Testis (tissue), 2 donors: ENCODE measurements at regions not wholly inside any gene's neighbourhood (a gene's known extent, or its start where the extent isn't known, plus 50 kb on each side); places are given as distances from the start of the nearest gene placed in this dataset.

Source experiments
- DNase-seq: peaks from one replicate; pipeline ENCODE4 v3.0.0-alpha.2; 2019
- H3K27ac ChIP-seq, 2 donors: fragments of 200-600 bp; sonication (generic); one replicate each; pipeline ENCODE4 v1.5.1; 2019
- H3K27me3 ChIP-seq: fragments of 200-600 bp; sonication (generic); one replicate; pipeline ENCODE4 v1.5.1; 2019
- H3K36me3 ChIP-seq: fragments of 200-600 bp; sonication (generic); one replicate; pipeline ENCODE4 v1.5.1; 2017; ENCODE audit warnings: low read depth; ENCODE audit errors: missing control alignments
- H3K4me1 ChIP-seq: fragments of 200-600 bp; sonication (generic); one replicate; pipeline ENCODE4 v1.5.1; 2019
- H3K4me3 ChIP-seq, 2 donors: fragments of 200-600 bp; sonication (generic); one replicate each; pipeline ENCODE4 v1.5.1; 2017 to 2019
- H3K9me3 ChIP-seq: fragments of 200-600 bp; sonication (generic); one replicate; pipeline ENCODE4 v1.5.1; 2017
- POLR2A ChIP-seq: fragments of 450-650 bp; IDR thresholded peaks from one replicate; pipeline ENCODE4 v1.6.1; 2017; ENCODE audit warnings: antibody characterized with exemption, mild to moderate bottlenecking, moderate library complexity
- WGBS, 2 donors: methylation state at CpG; one replicate each; pipeline ENCODE4 v1.1.5; 2018; 5-methylcytosine and 5-hydroxymethylcytosine counted together
- intact Hi-C: fragments of 100-400 bp; cut with DNase I; formaldehyde crosslinking; loops from one replicate; pipeline ENCODE4 v1.15.1; 2023; ENCODE audit warnings: low total_unique reads
- TF ChIP-seq, protein P1 (sequence below), 3 experiments: fragments of 450-650 bp in 2 of 3; fragments of 200-600 bp in 1 of 3; sonication (generic) in 1 of 3; IDR thresholded peaks; one replicate each; pipeline ENCODE4 v1.5.1; 2016 to 2019; ENCODE audit warnings: antibody characterized with exemption in 3 of 3, mild to moderate bottlenecking in 2 of 3, moderate library complexity in 1 of 3

DNA sequence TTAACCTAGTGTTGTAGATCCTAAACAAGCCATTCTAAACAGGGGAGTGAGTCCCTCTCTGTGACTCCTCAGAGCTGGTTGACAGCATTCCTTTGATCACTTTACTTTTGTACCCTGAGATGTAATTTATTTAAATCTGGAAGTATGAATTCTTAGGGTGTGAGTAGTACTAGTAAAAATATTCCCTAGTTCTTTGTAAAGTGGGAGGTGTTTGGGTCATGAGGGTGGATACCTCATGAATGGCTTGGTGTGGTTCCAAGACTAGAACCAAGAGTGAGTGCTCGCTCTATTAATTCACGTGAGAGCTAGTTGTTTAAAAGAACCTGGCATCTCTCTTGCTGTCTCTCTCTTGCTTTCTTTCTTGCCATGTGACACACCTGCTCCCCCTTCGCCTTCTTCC is 223.7 kb downstream of the SQOR start:
- Histone ChIP-seq H3K36me3 (no peaks in the 10 kb centered on the region), H3K27me3 (no peaks in the 10 kb centered on the region), H3K9me3 (no peaks in the 10 kb centered on the region), H3K4me1 (no peaks in the 10 kb centered on the region), H3K27ac (no peak overlapping the region), H3K4me3 (no peak overlapping the region)
- no peak for DNase-seq
- WGBS, 2 donors: 85 to 91% methylated on average over 3 of the region's 3 CpGs
- intact Hi-C loops: no loop called here
- TF ChIP-seq, protein P1, sequence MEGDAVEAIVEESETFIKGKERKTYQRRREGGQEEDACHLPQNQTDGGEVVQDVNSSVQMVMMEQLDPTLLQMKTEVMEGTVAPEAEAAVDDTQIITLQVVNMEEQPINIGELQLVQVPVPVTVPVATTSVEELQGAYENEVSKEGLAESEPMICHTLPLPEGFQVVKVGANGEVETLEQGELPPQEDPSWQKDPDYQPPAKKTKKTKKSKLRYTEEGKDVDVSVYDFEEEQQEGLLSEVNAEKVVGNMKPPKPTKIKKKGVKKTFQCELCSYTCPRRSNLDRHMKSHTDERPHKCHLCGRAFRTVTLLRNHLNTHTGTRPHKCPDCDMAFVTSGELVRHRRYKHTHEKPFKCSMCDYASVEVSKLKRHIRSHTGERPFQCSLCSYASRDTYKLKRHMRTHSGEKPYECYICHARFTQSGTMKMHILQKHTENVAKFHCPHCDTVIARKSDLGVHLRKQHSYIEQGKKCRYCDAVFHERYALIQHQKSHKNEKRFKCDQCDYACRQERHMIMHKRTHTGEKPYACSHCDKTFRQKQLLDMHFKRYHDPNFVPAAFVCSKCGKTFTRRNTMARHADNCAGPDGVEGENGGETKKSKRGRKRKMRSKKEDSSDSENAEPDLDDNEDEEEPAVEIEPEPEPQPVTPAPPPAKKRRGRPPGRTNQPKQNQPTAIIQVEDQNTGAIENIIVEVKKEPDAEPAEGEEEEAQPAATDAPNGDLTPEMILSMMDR (IDR thresholded peaks at IDR 0.05): no peak
- no peak for TF ChIP-seq POLR2A

DNA sequence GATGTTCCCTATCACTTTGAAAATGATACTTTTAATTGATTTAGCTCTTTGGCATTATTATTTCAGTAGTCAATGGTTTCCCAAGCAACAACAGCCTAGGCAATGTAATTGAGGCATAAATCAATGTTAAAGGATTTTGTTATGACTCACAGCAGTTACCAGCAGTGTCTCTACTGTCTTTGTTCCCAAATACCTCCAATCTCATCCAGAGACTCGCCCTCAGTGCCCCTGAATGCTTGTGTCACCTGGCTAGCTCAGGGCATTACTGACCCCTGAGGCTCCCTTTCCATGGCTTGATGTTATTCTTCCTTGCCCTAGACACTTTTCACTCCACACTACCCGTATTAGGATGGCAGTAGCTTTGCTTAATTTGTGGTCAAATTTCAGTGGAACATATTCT is 227.2 kb downstream of the SQOR start:
- no peak for TF ChIP-seq POLR2A
- TF ChIP-seq, protein P1 (IDR thresholded peaks at IDR 0.05): no peak
- no peak overlapping the region for H3K4me3 ChIP-seq
- 76 to 90% methylated on average over 2 of the region's 2 CpGs for WGBS, 2 donors
- no peak for DNase-seq
- intact Hi-C loops: no loop called here
- no peaks in the 10 kb centered on the region for H3K27me3 ChIP-seq
- no peaks in the 10 kb centered on the region for H3K36me3 ChIP-seq
- H3K27ac ChIP-seq: no peak overlapping the region
- H3K9me3 ChIP-seq: no peaks in the 10 kb centered on the region
- no peaks in the 10 kb centered on the region for H3K4me1 ChIP-seq

DNA sequence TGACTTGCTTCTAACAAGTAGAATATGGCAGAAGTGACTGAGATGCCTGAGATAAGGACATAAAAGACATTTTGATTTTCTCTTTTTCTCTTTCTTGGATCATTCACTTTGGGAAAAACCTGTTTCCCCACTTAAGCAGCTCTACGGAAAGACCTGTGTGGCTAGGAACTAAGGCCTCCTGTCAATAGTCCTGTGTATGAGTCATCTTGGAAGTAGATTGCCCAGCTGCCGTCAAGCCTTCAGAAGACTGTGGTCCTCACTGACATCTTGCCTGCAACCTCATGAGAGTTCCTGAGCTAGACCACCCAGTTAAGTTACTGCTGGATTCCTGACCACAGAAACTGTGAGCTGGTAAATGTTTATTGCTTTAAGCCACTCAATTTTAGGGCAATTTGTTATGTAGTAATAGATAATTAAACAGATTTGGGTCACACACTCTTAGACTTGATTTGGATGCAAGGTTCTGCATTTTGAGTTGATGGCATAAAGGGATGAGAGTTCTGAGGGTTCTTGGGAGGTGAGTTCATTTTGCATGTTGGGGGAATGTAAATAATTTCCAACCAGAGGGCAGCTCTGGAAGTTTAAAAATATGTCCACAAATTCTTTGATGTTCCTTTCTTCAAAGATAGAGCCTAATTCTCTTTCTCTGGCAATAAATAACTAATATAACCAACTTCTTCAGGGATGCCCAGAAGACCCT is 229.2 kb downstream of the SQOR start:
- DNase-seq: no peak
- Histone ChIP-seq H3K27me3 (no peaks in the 10 kb centered on the region), H3K4me1 (no peaks in the 10 kb centered on the region), H3K4me3 (no peak overlapping the region), H3K36me3 (no peaks in the 10 kb centered on the region), H3K27ac (no peak overlapping the region), H3K9me3 (no peaks in the 10 kb centered on the region)
- WGBS, 2 donors: 88 to 94% methylated on average over 2 of the region's 2 CpGs
- no peak for TF ChIP-seq POLR2A
- TF ChIP-seq, protein P1 (IDR thresholded peaks at IDR 0.05): no peak
- intact Hi-C loops: no loop called here

DNA sequence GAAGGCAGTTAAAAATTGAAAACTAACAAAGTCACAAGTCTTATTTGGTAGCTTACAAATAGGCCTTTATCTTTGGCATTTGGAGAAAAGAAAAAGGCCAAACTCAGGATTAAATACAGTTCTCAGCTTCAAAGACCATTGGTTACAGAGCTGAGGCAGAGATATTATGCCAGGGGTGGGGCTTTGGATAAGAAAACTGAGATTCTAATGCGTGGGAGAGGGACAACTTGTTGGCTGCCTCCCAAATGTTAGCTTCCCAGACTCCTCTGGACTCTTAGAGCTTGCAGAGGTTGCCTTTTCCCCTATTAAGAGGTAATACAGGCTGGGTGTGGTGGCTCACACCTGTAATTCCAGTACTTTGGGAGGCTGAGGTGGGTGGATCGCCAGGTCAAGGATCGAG is 231.8 kb downstream of the SQOR start:
- Histone ChIP-seq H3K4me1 (no peaks in the 10 kb centered on the region), H3K27me3 (no peaks in the 10 kb centered on the region), H3K9me3 (no peaks in the 10 kb centered on the region), H3K27ac (peak overlapping the region in 1 of 2 donors; percentile 41), H3K4me3 (no peak overlapping the region), H3K36me3 (no peaks in the 10 kb centered on the region)
- intact Hi-C loops: no loop called here
- whole genome bisulfite sequencing, 2 donors: 64 to 71% methylated on average over 3 of the region's 3 CpGs
- DNase-seq: peak; percentile 76
- TF ChIP-seq POLR2A: no peak
- TF ChIP-seq, protein P1 (IDR thresholded peaks at IDR 0.05): no peak

DNA sequence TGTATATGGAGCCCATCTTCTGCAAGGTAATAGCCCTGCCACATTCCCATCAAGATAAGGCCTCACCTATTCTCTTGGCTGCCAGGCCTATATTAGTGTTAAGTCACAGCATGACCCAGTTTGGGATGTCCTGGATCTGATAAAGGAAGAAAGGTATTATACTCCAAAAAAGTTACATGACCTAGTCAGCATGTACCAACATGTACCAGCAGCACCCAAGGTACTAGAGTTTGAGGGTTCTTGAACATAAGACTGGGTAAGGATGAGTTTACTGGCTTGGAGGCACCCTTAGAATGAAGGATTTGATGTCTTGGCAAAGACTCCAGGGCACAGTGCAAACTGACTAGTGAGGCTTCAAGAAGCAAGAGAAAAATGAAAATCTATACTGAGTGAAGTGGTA is 232.5 kb downstream of the SQOR start:
- intact Hi-C loops: no loop called here
- Histone ChIP-seq H3K4me3 (no peak overlapping the region), H3K36me3 (no peaks in the 10 kb centered on the region), H3K27me3 (no peaks in the 10 kb centered on the region), H3K27ac (no peak overlapping the region), H3K4me1 (no peaks in the 10 kb centered on the region), H3K9me3 (no peaks in the 10 kb centered on the region)
- DNase-seq: no peak
- TF ChIP-seq POLR2A: no peak
- TF ChIP-seq, protein P1 (IDR thresholded peaks at IDR 0.05): no peak
